HG03280 (cell line): ENCODE measurements at regions not wholly inside any gene's neighbourhood (a gene's known extent, or its start where the extent isn't known, plus 50 kb on each side); places are given as distances from the start of the nearest gene placed in this dataset.

Experiments
- ATAC-seq: cut with Tn5 transposase; IDR thresholded peaks from one replicate; pipeline ENCODE4 v1.9.1; 2021; ENCODE audit warnings: mild to moderate bottlenecking, moderate library complexity; ENCODE audit not compliant: unreplicated experiment

GRCh38 chr2:198715302-198715835, 742.4 kb downstream of the SATB2 start:
- ATAC-seq = no peak

DNA sequence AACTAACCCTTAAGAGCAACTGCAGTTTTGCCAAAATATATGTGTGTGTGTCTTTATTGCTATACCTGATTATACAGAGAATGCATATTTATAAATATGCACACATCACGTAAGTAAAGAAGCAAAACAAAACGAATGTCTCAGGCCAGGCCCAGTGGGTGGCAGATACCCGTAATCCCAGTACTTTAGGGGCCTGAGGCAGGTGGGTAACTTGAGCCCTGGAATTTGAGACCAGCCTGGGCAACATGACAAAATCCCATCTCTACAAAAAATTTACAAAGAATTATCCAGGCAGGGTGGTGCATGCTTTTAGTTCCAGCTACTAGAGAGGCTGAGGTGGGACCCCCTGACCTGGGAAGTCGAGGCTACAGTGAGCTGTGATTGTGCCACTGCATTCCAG, 745.3 kb downstream of the SATB2 start:
- no peak for ATAC-seq

- ATAC-seq = no peak
Observed at GRCh38 chr2:198711484-198711883, 746.3 kb downstream of the SATB2 start.

DNA sequence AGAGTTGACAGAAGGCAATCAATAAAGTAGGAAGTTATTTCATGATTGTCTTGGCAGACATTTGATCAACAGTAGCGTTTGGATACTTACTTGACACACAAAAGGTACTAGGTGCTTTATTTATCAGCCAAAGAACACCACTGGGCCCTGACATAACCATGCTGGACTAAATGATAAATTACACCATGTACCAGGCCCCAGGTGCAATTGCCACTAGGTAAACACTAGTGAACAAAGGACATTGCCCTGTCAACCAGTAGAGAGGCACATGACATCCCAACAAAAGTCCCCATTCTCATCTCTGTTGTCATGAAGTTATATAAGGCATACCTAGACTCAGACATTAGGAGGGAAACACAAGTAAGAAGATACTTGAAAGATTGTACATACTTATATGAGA, 747.2 kb downstream of the SATB2 start:
- ATAC-seq = no peak

- no peak for ATAC-seq
Observed at GRCh38 chr2:198706476-198707082, 751.2 kb downstream of the SATB2 start.

GRCh38 chr2:198703281-198703680, 754.5 kb downstream of the SATB2 start:
- ATAC-seq = no peak

DNA sequence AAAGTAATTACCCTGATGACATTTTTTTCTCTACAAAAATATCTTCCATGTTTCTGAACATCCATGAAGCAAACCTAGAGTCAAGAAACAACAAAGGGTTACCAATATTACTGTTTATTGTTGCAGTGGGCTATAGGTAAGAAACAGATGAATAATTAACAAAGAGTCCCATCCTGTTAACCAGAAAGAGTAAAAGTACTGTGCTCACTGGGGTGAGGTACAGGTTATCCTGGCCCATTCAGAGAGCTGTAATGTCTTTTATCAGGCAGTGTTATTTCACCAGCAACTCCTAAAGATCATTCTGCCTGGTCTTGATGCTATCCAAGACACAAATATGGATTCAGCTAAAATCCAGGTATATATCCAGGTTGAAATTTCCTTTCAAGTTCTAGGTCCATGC, 754.9 kb downstream of the SATB2 start:
- ATAC-seq = no peak

- ATAC-seq = no peak
Observed at GRCh38 chr2:198701481-198701880, 756.3 kb downstream of the SATB2 start.

- ATAC-seq = no peak
Observed at GRCh38 chr2:198700319-198700718, 757.4 kb downstream of the SATB2 start.

- no peak for ATAC-seq
Observed at GRCh38 chr2:198698230-198698629, 759.5 kb downstream of the SATB2 start.

GRCh38 chr2:198697794-198698193, 759.9 kb downstream of the SATB2 start:
- ATAC-seq = no peak

- no peak for ATAC-seq
Observed at GRCh38 chr2:198697218-198697617, 760.5 kb downstream of the SATB2 start.

DNA sequence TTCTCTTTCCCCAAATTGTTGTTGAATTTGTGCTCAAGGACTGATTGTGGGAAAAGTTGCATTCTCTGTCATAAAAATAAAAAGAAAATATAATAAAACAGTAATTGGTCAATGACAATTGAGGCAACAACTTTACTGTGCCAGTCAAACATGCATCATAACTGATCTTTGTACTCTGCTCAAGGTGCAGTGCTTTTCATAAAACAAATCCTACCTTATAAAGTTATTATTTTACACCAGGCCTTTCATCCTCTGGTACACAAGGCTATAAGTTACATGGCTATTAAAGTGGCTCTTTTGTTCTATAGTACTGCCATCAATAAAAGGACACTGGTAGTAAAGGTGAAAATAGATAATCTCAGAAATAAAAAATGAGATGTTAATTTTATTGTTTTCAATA, 761.9 kb downstream of the SATB2 start:
- ATAC-seq = no peak

- ATAC-seq = no peak
Observed at GRCh38 chr2:198692907-198693510, 764.7 kb downstream of the SATB2 start.

DNA sequence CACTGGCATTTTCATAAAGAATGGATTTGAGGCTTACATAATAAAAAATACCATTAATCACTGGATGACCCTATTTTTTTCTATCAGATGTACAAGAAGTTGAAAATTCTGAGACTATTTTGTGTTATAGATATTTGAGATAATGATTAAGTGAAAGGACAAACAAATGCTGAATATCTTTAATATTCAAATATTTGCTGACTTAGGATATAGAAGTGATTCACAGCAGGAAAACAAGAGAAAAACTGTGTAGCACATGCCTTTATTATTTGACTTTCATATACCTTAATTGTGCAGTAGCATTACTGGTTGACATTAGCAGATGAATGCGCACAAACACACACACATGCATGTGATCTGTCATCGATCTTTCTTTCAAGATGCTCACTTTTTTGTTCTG, 766.5 kb downstream of the SATB2 start:
- ATAC-seq = no peak

GRCh38 chr2:198664321-198664720, 793.4 kb downstream of the SATB2 start:
- ATAC-seq = no peak

DNA sequence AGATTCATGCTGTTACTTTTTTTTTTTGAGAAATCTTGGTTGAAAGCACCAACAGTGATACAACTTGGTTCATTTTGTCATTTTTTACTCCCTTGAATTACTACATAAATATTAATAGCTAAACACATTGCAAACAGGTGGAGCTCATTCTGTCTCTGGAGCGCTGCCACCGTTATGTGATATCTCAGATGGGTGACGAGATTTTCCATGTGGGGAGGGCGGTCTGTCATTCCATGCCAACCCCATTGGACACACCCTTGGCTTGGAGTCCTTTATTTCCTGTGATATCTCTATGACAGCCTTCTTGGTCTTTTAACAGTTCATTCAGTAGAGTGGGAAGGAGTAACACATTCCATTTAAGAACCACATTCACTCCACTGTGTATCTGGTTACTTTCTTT, 794.8 kb downstream of the SATB2 start:
- no peak for ATAC-seq

DNA sequence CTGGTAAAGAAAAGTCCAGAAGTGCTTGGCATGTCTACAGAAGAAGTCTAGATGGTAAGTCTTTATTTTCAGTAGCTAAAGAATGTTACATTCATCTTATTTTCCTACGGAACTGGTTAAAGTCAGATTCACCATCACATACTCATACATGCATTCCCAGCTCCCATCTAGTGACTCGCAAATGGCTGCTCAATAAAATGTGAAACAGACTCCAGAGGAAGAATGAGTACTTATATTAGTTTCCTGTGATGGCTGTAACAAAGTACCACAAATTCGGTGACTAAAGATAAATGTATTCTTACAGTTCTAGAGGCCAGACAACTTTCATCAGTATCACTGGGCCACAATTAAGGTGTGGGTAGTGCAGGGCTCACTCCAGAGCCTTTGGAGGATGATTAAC, 797.2 kb downstream of the SATB2 start:
- no peak for ATAC-seq

DNA sequence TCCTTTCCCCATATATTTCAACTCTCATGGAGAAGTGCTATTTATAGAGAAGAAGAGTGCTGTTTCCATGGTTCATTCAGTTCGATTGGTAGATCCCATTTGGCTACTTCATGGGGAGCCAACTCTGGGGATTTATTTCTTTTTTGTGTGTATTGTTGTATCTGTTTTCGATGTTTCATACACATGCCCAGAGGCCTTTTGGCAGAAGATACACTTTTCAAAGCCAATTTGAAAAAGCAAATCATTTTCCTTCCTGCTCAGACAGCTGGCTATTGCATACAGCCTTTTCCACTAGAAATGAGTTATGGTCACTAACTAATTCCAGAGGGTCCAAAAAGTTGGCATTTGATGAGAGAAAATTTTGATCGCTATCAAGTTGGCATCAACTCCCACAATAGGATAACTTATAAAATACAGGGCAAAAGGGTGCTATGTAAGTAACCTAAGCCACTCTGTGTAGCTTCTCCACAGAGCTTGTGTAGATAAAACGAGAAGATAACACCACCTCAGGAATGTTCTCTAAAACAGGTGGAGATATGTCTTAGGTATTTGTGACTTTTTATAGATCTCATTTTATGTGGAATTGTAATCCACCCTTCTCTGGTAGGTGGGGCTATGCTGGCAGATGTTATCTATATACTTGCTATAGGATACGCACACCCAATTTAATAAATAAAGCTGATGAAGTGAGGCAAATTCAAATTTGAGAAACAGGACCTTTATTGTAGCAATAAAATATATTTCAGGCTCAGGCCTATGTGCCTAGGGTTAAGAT, 798.5 kb downstream of the SATB2 start:
- ATAC-seq = no peak

DNA sequence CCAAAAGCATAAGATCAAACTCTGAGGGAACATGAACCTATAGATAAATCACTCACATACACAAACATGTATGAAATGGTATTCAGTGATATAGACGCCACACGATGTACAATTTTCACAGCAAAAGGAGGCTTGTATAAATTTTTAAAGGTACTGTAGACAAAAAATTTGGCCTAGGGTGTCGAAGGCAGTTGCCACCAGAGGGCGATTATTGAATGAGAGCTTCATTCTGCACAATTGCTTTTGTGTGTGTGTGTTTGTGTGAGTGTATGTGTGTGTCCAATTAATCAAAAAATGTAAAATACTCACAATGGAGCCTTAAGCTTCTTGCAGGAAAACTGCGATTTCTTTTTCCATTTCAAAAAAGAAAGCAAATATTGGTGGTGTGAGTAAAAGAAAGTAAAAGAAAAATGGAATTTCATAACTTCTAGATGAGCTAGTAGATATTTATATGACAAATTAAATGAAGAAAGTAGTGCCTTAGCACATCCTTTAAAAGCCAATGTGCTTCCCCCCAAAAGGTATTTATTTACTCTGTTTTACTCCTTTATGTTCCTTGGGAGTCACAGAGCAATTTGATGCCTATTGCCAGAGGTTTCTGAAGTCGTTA, 800.1 kb downstream of the SATB2 start:
- ATAC-seq = no peak

DNA sequence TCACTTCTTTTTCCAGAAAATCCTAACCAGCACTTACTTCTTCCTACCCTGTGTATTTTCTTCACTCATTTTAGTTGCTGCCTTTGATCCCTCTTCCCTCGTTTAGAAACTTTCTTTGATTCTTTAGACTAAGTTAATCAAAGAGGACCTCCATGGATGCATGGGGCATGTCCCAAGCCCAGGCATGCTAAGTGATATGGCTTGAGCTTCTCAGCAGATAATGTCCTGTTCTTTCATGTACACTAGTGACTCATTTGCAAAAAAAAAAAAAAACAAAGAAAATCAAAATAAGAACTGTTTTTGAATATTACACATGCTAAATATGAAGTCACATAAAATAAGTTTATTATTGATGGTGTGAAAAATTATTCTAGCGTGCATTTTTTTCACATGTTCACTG, 800.9 kb downstream of the SATB2 start:
- ATAC-seq = no peak

- no peak for ATAC-seq
Observed at GRCh38 chr2:198654646-198655045, 803.1 kb downstream of the SATB2 start.
